Trophoblast cell (in vitro differentiated cells and primary cell): ENCODE measurements at regions not wholly inside any gene's neighbourhood (a gene's known extent, or its start where the extent isn't known, plus 50 kb on each side); places are given as distances from the start of the nearest gene placed in this dataset.

ENCODE experiments used
- DNase-seq, 2 donors: peaks; one replicate each; pipeline ENCODE4 v3.0.0-alpha.2; 2016
- H2AFZ ChIP-seq: 2 replicates; pipeline ENCODE4 v1.6.1; 2013; ENCODE audit warnings: low read length, moderate library complexity, mild to moderate bottlenecking; ENCODE audit not compliant: insufficient read depth, poor library complexity
- H2AK5ac ChIP-seq: 2 replicates; pipeline ENCODE4 v1.6.1; 2013; ENCODE audit warnings: mild to moderate bottlenecking, low read length
- H2BK120ac ChIP-seq: 2 replicates; pipeline ENCODE4 v1.6.1; 2013; ENCODE audit warnings: low read length, mild to moderate bottlenecking, moderate library complexity; ENCODE audit not compliant: insufficient read depth, poor library complexity
- H2BK12ac ChIP-seq: 2 replicates; pipeline ENCODE4 v1.6.1; 2013; ENCODE audit warnings: mild to moderate bottlenecking, low read length, moderate library complexity
- H2BK5ac ChIP-seq: 2 replicates; pipeline ENCODE4 v1.6.1; 2013; ENCODE audit warnings: low read length, low read depth, moderate library complexity, mild to moderate bottlenecking; ENCODE audit not compliant: poor library complexity
- H3K14ac ChIP-seq: 2 replicates; pipeline ENCODE4 v1.6.1; 2013; ENCODE audit warnings: mild to moderate bottlenecking, low read length
- H3K18ac ChIP-seq: 2 replicates; pipeline ENCODE4 v1.6.1; 2013; ENCODE audit warnings: mild to moderate bottlenecking, low read length
- H3K23ac ChIP-seq: 2 replicates; pipeline ENCODE4 v1.6.1; 2013; ENCODE audit warnings: low read length
- H3K27ac ChIP-seq: 2 replicates; pipeline ENCODE4 v1.5.1; 2013; ENCODE audit warnings: low read depth, mild to moderate bottlenecking, inconsistent platforms, low read length, moderate library complexity
- H3K27me3 ChIP-seq: 2 replicates; pipeline ENCODE4 v1.6.1; 2013; ENCODE audit warnings: inconsistent platforms, mild to moderate bottlenecking, low read length, moderate library complexity; ENCODE audit not compliant: insufficient read depth
- H3K36me3 ChIP-seq, 2 experiments: 1 replicate in 1 of 2; 2 replicates in 1 of 2; pipeline ENCODE4 v1.6.1; 2013; ENCODE audit warnings: low read length in 2 of 2, mild to moderate bottlenecking in 2 of 2, moderate library complexity in 1 of 2; ENCODE audit not compliant: insufficient read depth in 2 of 2, control insufficient read depth in 1 of 2
- H3K4ac ChIP-seq: 2 replicates; pipeline ENCODE4 v1.6.1; 2013; ENCODE audit warnings: low read depth, mild to moderate bottlenecking, low read length, moderate library complexity
- H3K4me1 ChIP-seq, 2 experiments: 1 replicate in 1 of 2; 2 replicates in 1 of 2; pipeline ENCODE4 v1.6.1; 2013; ENCODE audit warnings: low read length in 2 of 2, mild to moderate bottlenecking in 2 of 2, moderate library complexity in 1 of 2; ENCODE audit not compliant: insufficient read depth in 2 of 2, control insufficient read depth in 1 of 2
- H3K4me2 ChIP-seq: 2 replicates; pipeline ENCODE4 v1.6.1; 2013; ENCODE audit warnings: inconsistent platforms, mild to moderate bottlenecking, low read length, moderate library complexity
- H3K4me3 ChIP-seq: 2 replicates; pipeline ENCODE4 v1.5.1; 2013; ENCODE audit warnings: mild to moderate bottlenecking, low read depth, low read length, inconsistent platforms
- H3K79me1 ChIP-seq: one replicate; pipeline ENCODE4 v1.6.1; 2013; ENCODE audit warnings: low read length
- H3K79me2 ChIP-seq: 2 replicates; pipeline ENCODE4 v1.6.1; 2013; ENCODE audit warnings: low read length, mild to moderate bottlenecking; ENCODE audit not compliant: control insufficient read depth, insufficient read depth, poor library complexity
- H3K9ac ChIP-seq: 2 replicates; pipeline ENCODE4 v1.6.1; 2013; ENCODE audit warnings: mild to moderate bottlenecking, low read length
- H3K9me3 ChIP-seq: 2 replicates; pipeline ENCODE4 v1.6.1; 2013; ENCODE audit warnings: low read depth, mild to moderate bottlenecking, control low read depth, inconsistent platforms, low read length; ENCODE audit not compliant: insufficient read depth
- H4K12ac ChIP-seq: 2 replicates; pipeline ENCODE4 v1.6.1; 2013; ENCODE audit warnings: low read depth, mild to moderate bottlenecking, low read length, moderate library complexity
- H4K8ac ChIP-seq: 2 replicates; pipeline ENCODE4 v1.6.1; 2013; ENCODE audit warnings: low read depth, mild to moderate bottlenecking, low read length, moderate library complexity
- H4K91ac ChIP-seq: one replicate; pipeline ENCODE4 v1.6.1; 2013; ENCODE audit warnings: low read depth, mild to moderate bottlenecking, low read length, moderate library complexity
- WGBS: extraction: QIAGEN DNeasy Blood & Tissue Kit; methylation state at CpG from one replicate; pipeline ENCODE4 v1.1.7; 2013; ENCODE audit warnings: missing lambda C conversion rate; ENCODE audit not compliant: insufficient read length, insufficient coverage; ENCODE audit errors: extremely low coverage; 5-methylcytosine and 5-hydroxymethylcytosine counted together

- DNase-seq: no peak
- H3K23ac ChIP-seq: no peak overlapping the region
- H3K9me3 ChIP-seq: no peaks in the 10 kb centered on the region
- no peak overlapping the region for H4K8ac ChIP-seq
- H3K27ac ChIP-seq: no peak overlapping the region
- H3K14ac ChIP-seq: no peak overlapping the region
- H3K4me3 ChIP-seq: no peak overlapping the region
- H2AFZ ChIP-seq: no peak overlapping the region
- H4K12ac ChIP-seq: no peak overlapping the region
- no peak overlapping the region for H3K4ac ChIP-seq
- no peaks in the 10 kb centered on the region for H3K79me2 ChIP-seq
- H4K91ac ChIP-seq: no peak overlapping the region
- no peaks in the 10 kb centered on the region for H3K79me1 ChIP-seq
- H3K4me1 ChIP-seq: no peaks in the 10 kb centered on the region
- H2BK120ac ChIP-seq: no peak overlapping the region
- H3K18ac ChIP-seq: no peak overlapping the region
- no peaks in the 10 kb centered on the region for H3K36me3 ChIP-seq
- H3K27me3 ChIP-seq: no peaks in the 10 kb centered on the region
- no CpG with 5 or more reads among the region's 2 CpGs for WGBS
- no peak overlapping the region for H3K4me2 ChIP-seq
- no peak overlapping the region for H2BK5ac ChIP-seq
- no peak overlapping the region for H2BK12ac ChIP-seq
- H2AK5ac ChIP-seq: no peak overlapping the region
- H3K9ac ChIP-seq: no peak overlapping the region
These were observed 169.7 kb upstream of the SMARCA2 start for GRCh38 chr9:1845425-1845824.

- Histone ChIP-seq H4K12ac (no peak overlapping the region), H2BK12ac (no peak overlapping the region), H3K18ac (no peak overlapping the region), H3K4me2 (no peak overlapping the region), H3K27me3 (no peaks in the 10 kb centered on the region), H3K4me3 (no peak overlapping the region), H3K36me3 (no peaks in the 10 kb centered on the region), H3K27ac (no peak overlapping the region), H3K23ac (no peak overlapping the region), H4K91ac (no peak overlapping the region), H4K8ac (no peak overlapping the region), H3K79me1 (no peaks in the 10 kb centered on the region), H2BK120ac (no peak overlapping the region), H3K9ac (no peak overlapping the region), H3K9me3 (peaks cover 2% of the 10 kb centered on the region), H2AK5ac (no peak overlapping the region), H2BK5ac (no peak overlapping the region), H3K4me1 (no peaks in the 10 kb centered on the region), H3K4ac (no peak overlapping the region), H3K14ac (no peak overlapping the region), H2AFZ (no peak overlapping the region), H3K79me2 (no peaks in the 10 kb centered on the region)
- DNase-seq: no peak
- no CpG with 5 or more reads among the region's 3 CpGs for WGBS
These were observed 159.4 kb upstream of the SMARCA2 start for GRCh38 chr9:1855726-1856125.

GRCh38 chr9:1857808-1858207, 157.3 kb upstream of the SMARCA2 start:
- Histone ChIP-seq H2AK5ac (no peak overlapping the region), H3K4me1 (no peaks in the 10 kb centered on the region), H3K79me2 (no peaks in the 10 kb centered on the region), H3K27me3 (no peaks in the 10 kb centered on the region), H2AFZ (no peak overlapping the region), H2BK5ac (no peak overlapping the region), H3K36me3 (no peaks in the 10 kb centered on the region), H4K12ac (no peak overlapping the region), H3K14ac (no peak overlapping the region), H4K8ac (no peak overlapping the region), H3K4ac (no peak overlapping the region), H3K4me2 (no peak overlapping the region), H4K91ac (no peak overlapping the region), H2BK12ac (no peak overlapping the region), H2BK120ac (no peak overlapping the region), H3K23ac (no peak overlapping the region), H3K4me3 (no peak overlapping the region), H3K18ac (no peak overlapping the region), H3K9me3 (no peaks in the 10 kb centered on the region), H3K27ac (no peak overlapping the region), H3K79me1 (no peaks in the 10 kb centered on the region), H3K9ac (no peak overlapping the region)
- WGBS: no CpG with 5 or more reads among the region's 3 CpGs
- DNase-seq: no peak

GRCh38 chr9:1869843-1870242, 145.3 kb upstream of the SMARCA2 start:
- H4K91ac ChIP-seq: no peak overlapping the region
- DNase-seq: peak; percentile 31 to 69
- no peak overlapping the region for H3K14ac ChIP-seq
- no CpG with 5 or more reads among the region's 6 CpGs for WGBS
- H3K4me1 ChIP-seq: no peaks in the 10 kb centered on the region
- H2AK5ac ChIP-seq: no peak overlapping the region
- no peaks in the 10 kb centered on the region for H3K27me3 ChIP-seq
- H4K8ac ChIP-seq: no peak overlapping the region
- no peak overlapping the region for H3K4ac ChIP-seq
- H3K4me3 ChIP-seq: no peak overlapping the region
- no peaks in the 10 kb centered on the region for H3K9me3 ChIP-seq
- H3K9ac ChIP-seq: no peak overlapping the region
- no peak overlapping the region for H3K18ac ChIP-seq
- no peak overlapping the region for H3K4me2 ChIP-seq
- no peak overlapping the region for H3K27ac ChIP-seq
- no peak overlapping the region for H3K23ac ChIP-seq
- H2BK5ac ChIP-seq: no peak overlapping the region
- H3K79me2 ChIP-seq: no peaks in the 10 kb centered on the region
- H4K12ac ChIP-seq: no peak overlapping the region
- no peak overlapping the region for H2BK120ac ChIP-seq
- H3K79me1 ChIP-seq: no peaks in the 10 kb centered on the region
- H3K36me3 ChIP-seq: no peaks in the 10 kb centered on the region
- H2AFZ ChIP-seq: no peak overlapping the region
- H2BK12ac ChIP-seq: no peak overlapping the region
